CD4-positive, alpha-beta T cell treated with Interleukin-10 for 1 hour (primary cell): ENCODE measurements at regions not wholly inside any gene's neighbourhood (a gene's known extent, or its start where the extent isn't known, plus 50 kb on each side); places are given as distances from the start of the nearest gene placed in this dataset.
"Not testable (repeated sequence)": the region's sequence is repeated elsewhere in the genome, so short reads cannot be mapped to it uniquely, and the experiment has no call there.

ENCODE experiments used
- DNase-seq: peaks from one replicate; pipeline ENCODE4 v3.0.0-alpha.2; 2020

DNA sequence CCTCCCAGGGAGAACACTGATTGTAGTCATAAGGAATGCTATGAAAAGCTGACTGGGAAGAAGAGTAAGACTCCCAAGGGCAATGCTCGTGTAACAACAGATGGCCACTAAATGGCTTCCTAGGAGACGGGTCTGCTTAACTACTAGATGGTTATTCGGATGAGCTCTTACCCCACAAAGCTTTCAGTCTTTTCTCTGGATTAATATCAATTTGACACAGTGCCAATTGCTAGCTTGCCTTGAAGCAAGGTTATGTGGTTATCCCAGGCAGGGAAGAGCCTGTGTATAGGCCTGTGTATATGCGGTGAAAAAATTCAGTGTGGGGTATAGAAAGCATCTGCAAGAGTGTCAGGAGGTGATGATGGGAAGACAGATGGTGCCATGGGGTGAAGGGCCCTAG lies 86.4 kb upstream of the NOX3 start:
- DNase-seq, result no peak

DNA sequence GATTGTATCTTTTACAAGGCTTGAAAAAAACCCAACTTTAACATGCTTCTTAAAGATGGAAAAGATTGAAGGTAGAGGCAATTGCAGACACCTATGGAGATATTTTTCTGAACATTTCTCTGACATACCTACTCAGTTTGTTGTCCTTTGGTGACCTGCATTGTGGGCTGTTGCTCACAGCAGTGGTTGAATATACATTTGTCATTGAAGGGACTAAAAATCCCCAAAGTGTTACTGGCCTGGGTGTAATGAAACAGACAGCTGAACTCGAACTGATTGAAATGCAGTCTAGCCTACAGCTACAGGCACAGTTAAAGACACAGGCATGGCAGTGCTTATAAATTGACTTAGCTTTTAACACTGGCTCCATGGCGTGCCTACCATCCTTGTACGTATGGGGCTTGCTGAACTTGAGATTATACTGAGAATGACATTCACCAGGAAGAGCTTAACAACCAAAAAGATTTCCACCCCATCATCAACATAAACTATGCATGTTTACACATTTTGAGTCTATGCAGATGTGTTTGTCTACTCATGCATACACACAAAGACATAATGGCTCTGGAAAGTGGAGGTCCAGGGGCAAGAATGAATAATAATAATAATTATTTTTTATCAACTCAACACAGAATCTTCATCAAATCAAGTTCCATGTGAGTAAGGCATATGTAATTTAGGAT lies 83.2 kb upstream of the NOX3 start:
- no peak for DNase-seq

DNA sequence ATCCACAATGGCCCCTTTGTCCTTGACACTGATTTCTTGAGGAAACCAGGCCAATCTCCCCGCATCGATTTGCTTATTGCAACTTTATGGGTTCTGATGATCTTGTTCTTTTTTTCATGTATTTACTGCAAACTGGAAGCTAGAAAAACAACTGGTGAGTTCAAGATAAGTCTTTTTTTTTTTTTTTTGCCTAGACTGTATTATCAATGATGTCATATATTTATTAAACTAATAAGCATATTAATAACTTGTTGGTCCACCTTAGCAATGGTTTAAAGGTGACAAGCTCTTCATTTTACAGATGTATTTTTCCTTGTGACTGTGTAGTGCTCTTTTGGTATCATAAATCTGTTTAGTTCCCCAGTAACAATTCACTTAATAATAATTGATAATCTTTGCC lies 79.0 kb upstream of the NOX3 start:
- no peak for DNase-seq

DNA sequence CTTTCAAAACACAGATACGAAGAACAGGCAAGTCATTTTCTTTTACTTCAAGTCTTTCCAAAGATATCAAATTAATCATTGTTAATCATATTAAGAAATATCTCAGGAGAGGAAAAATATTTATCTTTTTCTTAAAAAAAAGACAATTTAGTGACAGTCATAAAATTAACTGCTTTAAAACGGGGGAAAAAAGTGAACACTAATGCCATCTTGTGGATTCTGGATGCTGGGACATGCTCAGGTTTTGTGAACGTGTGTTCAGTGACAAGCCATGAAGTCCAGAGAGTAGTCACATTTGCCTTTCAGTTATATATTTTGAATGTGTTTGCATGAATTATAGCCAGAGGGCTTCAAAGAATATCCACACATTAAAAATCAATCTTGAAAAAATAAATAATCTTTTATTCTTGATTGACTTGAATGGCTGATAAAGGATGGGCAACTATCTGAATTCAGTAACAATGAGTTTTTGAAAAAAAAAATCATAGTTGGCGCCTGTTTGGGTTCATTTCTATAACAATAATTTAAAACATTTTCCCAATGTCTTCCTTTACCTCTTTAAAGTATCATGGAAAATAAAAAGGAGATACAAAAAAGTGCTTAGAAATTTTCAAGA lies 74.7 kb upstream of the NOX3 start:
- DNase-seq, result peak; percentile 21

DNA sequence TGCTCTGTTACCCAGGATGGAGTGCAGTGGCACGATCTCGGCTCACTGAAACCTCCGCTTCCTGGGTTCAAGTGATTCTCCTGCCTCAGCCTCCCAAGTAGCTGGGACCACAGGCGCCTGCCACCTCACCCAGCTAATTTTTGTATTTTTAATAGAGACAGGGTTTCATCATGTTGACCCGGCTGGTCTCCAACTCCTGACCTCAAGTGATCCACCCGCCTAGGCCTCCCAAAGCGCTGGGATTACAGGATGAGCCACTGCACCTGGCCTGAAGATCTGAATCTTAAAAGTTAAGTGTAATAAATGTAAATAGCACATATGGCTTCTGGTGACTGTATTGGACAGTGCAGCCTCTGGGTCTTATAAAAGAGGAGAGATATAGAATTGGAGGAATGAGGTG lies 74.2 kb upstream of the NOX3 start:
- DNase-seq, result not testable (repeated sequence)

DNA sequence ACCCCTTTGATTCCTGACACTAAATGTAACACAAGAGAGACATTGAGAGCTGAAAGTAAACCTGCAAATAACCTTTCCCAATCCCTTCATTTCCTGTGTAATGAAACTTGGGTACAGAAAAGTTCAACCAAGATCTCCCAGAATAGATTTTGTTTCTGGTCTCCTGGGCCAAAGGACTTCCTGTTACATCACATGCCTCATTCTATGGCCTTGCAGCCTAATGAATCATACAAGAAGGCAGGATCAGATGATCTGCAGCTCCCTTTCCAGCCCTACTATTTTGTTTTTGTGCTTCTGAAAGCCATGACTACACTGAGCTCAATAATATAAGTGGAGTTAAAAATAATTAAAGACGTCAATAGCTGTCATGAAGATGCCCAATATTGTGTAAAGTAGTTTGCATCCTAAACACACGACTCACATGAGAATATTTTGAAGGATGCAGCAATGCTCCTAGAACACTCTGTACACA lies 73.4 kb upstream of the NOX3 start:
- DNase-seq, result no peak

DNA sequence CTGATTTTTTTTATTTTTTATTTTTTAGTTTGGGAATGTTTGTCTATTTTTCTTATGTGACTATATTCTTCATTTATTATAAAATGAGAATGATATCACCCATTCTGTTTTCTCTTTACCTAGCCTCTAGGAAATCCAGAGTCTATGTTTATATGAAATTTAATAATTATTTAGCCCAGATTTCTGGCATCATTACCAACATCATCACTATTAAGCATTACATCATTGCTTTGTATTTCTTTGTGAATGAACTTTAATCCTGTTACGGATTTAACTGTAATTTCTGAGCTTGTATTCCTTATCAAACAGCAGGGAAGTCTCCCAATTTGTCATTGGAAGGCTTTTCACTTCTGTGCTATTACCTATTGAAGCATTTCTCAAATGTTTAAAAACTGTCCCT lies 72.7 kb upstream of the NOX3 start:
- no peak for DNase-seq

DNA sequence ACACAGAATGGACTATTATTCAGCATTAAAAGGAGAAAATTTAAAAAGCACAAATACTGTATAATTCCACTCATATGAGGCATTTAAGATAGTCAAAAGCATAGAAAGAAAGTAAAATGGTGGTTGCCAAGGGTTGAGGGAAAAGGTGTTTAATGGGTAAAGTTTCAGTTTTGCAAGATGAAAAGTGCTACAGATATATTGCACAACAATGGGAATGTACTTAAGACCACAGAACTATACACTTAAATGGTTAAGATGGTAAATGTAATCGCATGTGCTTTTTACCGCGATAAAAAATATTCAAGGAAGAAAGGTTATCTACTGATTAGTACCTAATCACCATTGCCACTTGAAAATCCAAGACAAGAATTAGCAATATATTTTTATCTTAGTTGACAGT lies 71.8 kb upstream of the NOX3 start:
- no peak for DNase-seq

DNA sequence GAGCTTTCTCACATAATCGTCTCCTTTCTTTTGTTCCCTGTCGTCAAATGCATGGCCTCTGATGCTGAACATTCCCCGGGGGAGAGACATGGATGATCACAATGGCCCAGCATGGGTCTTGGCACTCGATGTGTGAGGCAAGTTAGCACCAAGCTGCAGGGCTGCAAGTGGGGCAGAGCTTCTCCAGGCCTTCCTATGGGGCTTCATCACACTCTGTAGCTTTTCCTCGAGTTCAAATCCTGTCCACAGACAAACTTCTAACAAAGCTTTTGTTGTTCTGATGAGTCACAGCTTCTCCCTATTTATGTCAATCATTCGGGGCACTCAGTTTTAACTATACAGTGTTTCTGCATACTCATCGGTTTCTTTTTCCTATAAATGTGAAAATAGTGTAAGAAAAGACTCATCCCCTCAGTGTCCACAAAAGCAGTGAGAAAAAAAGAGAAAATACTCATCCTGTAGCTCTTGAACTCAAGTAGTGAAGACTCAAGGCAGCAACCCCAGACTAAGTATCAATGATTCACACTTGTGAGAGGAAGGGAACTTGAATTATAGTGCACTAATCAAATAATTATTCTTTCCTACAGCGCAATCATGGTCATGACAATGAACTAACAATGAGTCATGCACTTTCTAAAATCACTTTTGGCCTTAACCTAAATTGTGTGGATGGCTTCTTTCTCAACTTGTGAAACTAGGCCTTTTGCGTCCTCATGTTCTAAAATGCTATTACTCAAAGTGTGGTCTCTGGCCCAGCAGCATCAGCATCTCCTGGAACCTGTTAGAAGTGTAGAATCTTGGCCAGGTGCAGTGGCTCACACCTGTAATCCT lies 68.4 kb upstream of the NOX3 start:
- DNase-seq, result no peak

DNA sequence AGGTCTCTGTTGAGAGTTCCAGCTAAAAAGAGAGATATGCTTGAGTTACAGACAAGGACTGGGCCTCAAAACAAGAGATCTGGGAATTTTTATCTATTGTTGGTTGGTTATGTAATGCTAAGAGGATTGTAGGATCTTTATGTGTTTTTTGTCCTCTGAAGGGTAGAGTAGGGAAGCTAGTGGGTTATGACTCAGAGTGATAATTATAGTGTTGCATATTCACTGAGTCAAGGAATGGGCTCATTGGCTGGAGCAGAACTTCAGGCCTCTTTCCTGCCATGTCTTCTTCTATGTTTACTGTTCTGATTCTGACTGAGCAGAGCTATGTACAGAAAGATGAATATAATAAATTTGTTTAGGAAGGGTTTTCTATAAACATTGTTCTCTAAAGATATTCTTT lies 66.1 kb upstream of the NOX3 start:
- DNase-seq, result no peak

DNA sequence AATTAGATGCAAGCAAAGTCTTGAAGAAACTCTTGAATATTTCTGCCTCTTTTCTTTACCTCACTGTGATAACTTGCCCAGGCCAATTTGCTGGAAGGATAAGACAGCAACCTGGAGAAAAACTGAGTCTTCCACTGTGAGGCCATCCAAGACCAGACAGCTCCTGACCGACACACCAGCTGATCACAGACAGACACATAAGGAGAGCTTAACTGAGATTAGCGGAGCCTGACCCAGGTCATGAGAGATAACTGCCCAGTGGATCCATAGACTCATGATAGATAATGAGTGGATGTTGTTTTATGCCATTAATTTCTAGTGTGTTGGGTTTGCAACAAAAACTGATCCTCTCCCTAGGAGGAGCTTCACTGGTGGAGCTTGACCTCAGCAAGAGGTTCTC lies 64.4 kb upstream of the NOX3 start:
- no peak for DNase-seq

DNA sequence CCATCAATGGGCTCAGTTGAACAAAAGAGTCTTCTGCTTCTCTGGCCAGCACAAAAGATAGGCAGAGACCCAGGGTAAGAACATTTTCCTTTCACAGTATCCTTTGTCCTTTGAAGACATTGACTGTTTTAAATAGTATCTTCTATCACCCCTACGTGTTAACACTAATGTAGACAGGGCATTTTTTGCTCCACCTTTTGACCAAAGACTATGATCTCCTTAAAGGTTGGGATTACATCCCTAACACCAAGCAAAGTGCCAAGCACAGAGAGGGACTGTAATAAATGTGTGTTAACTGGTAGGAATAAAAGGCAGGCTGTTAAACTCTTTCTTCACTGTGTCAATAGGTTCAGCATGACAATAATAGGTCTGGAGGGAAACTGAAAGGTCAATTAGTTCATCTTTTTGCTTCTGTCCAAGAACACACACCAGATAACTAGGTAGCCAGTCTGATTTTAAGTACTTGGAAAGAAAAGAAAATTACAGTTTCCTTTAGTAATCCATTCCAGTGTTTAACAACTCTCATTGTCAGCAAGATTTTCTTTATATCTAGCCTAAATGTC lies 63.6 kb upstream of the NOX3 start:
- no peak for DNase-seq

DNA sequence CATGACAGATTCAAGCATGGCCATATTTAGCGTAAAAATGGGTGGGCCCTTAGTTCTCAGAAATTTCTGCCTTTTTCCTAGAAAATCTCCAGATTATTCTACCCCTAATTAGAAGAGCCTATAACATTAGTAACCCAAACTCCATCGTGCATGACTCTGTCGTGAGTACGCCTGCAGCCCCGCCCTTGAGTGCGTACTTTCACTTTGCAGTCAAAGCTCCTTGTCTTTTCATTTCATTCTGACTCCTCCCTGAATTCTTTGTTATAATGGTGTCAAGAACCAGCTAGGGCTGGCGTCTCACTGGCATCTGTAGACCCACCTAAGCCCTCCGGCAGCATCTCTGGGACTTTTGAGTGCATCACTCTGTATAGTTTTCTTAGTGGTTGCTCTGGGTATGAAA lies 61.7 kb upstream of the NOX3 start:
- DNase-seq, result no peak

DNA sequence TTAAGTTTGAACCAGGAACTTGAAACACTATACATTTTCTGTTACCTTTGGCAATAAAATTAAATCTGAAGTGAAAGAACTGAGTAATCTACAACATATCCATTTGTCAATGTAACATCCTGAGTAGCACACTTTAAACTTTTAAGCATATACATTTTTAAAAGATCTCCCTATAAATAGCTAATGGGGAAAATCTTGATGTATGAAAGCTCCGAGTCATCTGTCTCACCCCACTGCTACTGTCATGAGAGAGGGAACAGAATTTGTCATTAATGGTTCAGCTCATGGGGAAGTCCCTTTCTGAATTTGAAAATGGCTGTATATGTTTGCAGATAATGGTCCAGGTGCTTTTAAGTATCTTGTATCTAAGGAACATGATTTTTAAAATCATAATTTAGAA lies 55.2 kb upstream of the NOX3 start:
- no peak for DNase-seq

DNA sequence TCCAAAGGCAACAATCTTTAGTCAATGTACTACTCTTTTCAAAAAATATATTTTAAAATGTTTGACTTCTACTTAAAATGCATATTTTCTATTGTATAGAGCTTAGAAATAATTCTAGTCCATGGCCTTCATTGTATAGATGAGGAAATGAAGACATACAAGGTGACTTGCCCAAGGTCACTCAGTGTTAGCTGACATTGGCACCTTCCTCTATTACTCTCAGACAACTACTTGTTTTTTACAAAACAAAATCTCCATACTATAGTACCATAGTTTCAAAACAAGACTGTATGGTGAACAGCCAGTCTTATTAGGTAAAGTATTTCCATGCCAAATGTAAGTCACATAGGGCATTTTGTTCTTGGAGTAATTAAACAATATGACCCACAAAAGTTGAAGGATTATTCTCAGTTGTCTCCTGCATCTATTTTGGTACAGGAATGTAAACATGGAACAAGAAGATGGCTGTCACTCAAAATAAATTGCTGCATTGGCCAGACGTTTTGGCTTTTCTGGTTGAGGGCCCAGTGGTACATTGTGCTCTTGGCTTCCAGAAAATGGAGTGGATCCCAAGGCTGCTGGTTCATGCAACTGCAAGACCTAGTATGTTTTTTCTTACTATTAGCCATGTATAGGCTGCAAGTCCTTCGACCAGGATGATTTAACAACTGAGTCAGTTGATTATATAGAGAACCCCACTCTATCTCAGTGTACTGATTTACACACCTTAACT lies 54.3 kb upstream of the NOX3 start:
- no peak for DNase-seq

DNA sequence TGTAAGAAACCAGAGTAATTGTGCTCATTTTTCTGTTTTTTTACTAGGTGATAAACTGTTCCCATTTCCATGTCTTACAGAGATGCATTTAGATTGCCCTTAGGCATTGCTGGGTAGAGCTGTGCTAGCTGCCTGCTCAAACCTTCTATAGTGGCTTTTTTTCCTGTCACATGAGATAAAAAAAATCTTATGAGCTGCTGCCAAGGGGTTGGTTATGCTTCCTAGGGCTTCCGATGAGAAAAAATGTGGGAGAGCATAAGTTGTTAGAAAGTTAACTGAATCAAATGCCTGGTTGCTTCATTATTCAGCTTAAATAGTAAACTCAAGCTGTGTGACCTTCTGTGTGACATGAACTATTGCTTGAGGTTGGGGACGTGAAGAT lies 50.0 kb upstream of the NOX3 start:
- DNase-seq, result no peak
